H54 (cell line): ENCODE measurements at regions not wholly inside any gene's neighbourhood (a gene's known extent, or its start where the extent isn't known, plus 50 kb on each side); places are given as distances from the start of the nearest gene placed in this dataset.

ENCODE experiments used
- DNase-seq: peaks from one replicate; pipeline ENCODE4 v3.0.0; 2011; ENCODE audit warnings: low spot score, mixed read lengths; ENCODE audit not compliant: insufficient read length
- FAIRE-seq: peaks from 3 replicates; lab custom pipeline; 2011; peaks lifted over from hg19 to GRCh38; lab: Jason Lieb, UNC
- POLR2A ChIP-seq: IDR thresholded peaks from 2 replicates; pipeline ENCODE4 v1.6.1; 2011; ENCODE audit warnings: low read depth, mild to moderate bottlenecking, low read length

- DNase-seq (no peak), FAIRE-seq (no peak)
- TF ChIP-seq POLR2A: no peak
Observed at GRCh38 chr2:82875858-82876257, 1583.2 kb downstream of the SUCLG1 start.

- TF ChIP-seq POLR2A: no peak
- FAIRE-seq (no peak), DNase-seq (no peak)
Observed at GRCh38 chr2:82857967-82858366, 1601.1 kb downstream of the SUCLG1 start.

- TF ChIP-seq POLR2A: no peak
- no peak for DNase-seq
- FAIRE-seq: no peak
Observed at GRCh38 chr2:82853299-82853698, 1605.8 kb downstream of the SUCLG1 start.

GRCh38 chr2:82852787-82853186 is 1606.3 kb downstream of the SUCLG1 start:
- TF ChIP-seq POLR2A: no peak
- FAIRE-seq: no peak
- DNase-seq: no peak

- TF ChIP-seq POLR2A: no peak
- FAIRE-seq: no peak
- no peak for DNase-seq
Observed at GRCh38 chr2:82848285-82848684, 1610.8 kb downstream of the SUCLG1 start.

GRCh38 chr2:82839036-82839435 is 1620.0 kb downstream of the SUCLG1 start:
- DNase-seq (no peak), FAIRE-seq (no peak)
- no peak for TF ChIP-seq POLR2A

- no peak for TF ChIP-seq POLR2A
- peak; percentile 100 for FAIRE-seq
Observed at GRCh38 chr2:82837588-82838304, 1621.3 kb downstream of the SUCLG1 start.

GRCh38 chr2:82834893-82835292 is 1624.2 kb downstream of the SUCLG1 start:
- no peak for FAIRE-seq
- TF ChIP-seq POLR2A: no peak
- DNase-seq: no peak

More at GRCh38 chr2:82837588-82838304, 1621.3 kb downstream of the SUCLG1 start:
- peak; percentile 44 for DNase-seq

- TF ChIP-seq POLR2A: no peak
- FAIRE-seq: no peak
Observed at GRCh38 chr2:82827426-82827825, 1631.7 kb downstream of the SUCLG1 start.

GRCh38 chr2:82826437-82826836 is 1632.6 kb downstream of the SUCLG1 start:
- TF ChIP-seq POLR2A: no peak
- DNase-seq (no peak), FAIRE-seq (no peak)

More at GRCh38 chr2:82827426-82827825, 1631.7 kb downstream of the SUCLG1 start:
- DNase-seq: no peak

GRCh38 chr2:82825410-82826090 is 1633.5 kb downstream of the SUCLG1 start:
- no peak for DNase-seq
- no peak for TF ChIP-seq POLR2A
- FAIRE-seq: no peak

- FAIRE-seq: no peak
- DNase-seq: no peak
- no peak for TF ChIP-seq POLR2A
Observed at GRCh38 chr2:82823892-82824291, 1635.2 kb downstream of the SUCLG1 start.

GRCh38 chr2:82819951-82820350 is 1639.1 kb downstream of the SUCLG1 start:
- FAIRE-seq (no peak), DNase-seq (no peak)
- TF ChIP-seq POLR2A: no peak

- TF ChIP-seq POLR2A: no peak
- FAIRE-seq: no peak
Observed at GRCh38 chr2:82814146-82814545, 1644.9 kb downstream of the SUCLG1 start.

GRCh38 chr2:82811946-82812345 is 1647.1 kb downstream of the SUCLG1 start:
- no peak for DNase-seq
- TF ChIP-seq POLR2A: no peak
- no peak for FAIRE-seq

More at GRCh38 chr2:82814146-82814545, 1644.9 kb downstream of the SUCLG1 start:
- no peak for DNase-seq
